A549 (cell line): ENCODE measurements at regions not wholly inside any gene's neighbourhood (a gene's known extent, or its start where the extent isn't known, plus 50 kb on each side); places are given as distances from the start of the nearest gene placed in this dataset.

ENCODE experiments used
- ATAC-seq, 2 experiments: fragments of 200-7000 bp in 1 of 2; fragments of >200 bp in 1 of 2; cut with Nextera tagmentation in 1 of 2; cut with Tn5 transposase in 1 of 2; 3 replicates each; pipeline versions ENCODE4 v1.8.0 to v1.9.1; 2018 to 2020; ENCODE audit warnings: mild to moderate bottlenecking in 1 of 2, moderate library complexity in 1 of 2
- CTCF ChIA-PET: fragments of 300-600 bp; sonication (Branson Sonifier 250); formaldehyde crosslinking; extraction: SDS; loops from one replicate; lab custom pipeline; 2021; ENCODE audit warnings: antibody characterized with exemption, inconsistent platforms; lab: Yijun Ruan, JAX
- POLR2A ChIA-PET: fragments of 350-600 bp; formaldehyde crosslinking; extraction: SDS; loops from one replicate; lab custom pipeline; 2021; ENCODE audit warnings: antibody characterized with exemption, inconsistent platforms; lab: Yijun Ruan, JAX
- DNase-seq, 2 experiments: peaks; one replicate each; pipeline versions ENCODE4 v3.0.0 to v3.0.0-alpha.2; 2011 to 2016; ENCODE audit warnings: low read depth in 1 of 2, low spot score in 1 of 2
- FAIRE-seq: peaks from 2 replicates; lab custom pipeline; 2011; peaks lifted over from hg19 to GRCh38; lab: Jason Lieb, UNC
- H3K27ac ChIP-seq, 2 experiments: fragments of >200 bp; sonication (Bioruptor Twin); formaldehyde crosslinking; 3 replicates each; pipeline ENCODE4 v1.5.1; 2016 to 2017
- H3K4me1 ChIP-seq: fragments of >200 bp; sonication (Bioruptor Twin); formaldehyde crosslinking; 3 replicates; pipeline ENCODE4 v1.6.1; 2016
- H3K4me2 ChIP-seq: fragments of >200 bp; sonication (Bioruptor Twin); formaldehyde crosslinking; 3 replicates; pipeline ENCODE4 v1.6.1; 2016
- H3K4me3 ChIP-seq: fragments of >200 bp; sonication (Bioruptor Twin); formaldehyde crosslinking; 3 replicates; pipeline ENCODE4 v1.5.1; 2016
- H3K9me3 ChIP-seq: fragments of >200 bp; sonication (Bioruptor Twin); formaldehyde crosslinking; 3 replicates; pipeline ENCODE4 v1.6.1; 2016
- CBX2 ChIP-seq: fragments of 200-600 bp; sonication (generic); IDR thresholded peaks from 2 replicates; pipeline ENCODE4 v1.6.1; 2016; ENCODE audit warnings: low read depth, mild to moderate bottlenecking, borderline replicate concordance
- CBX8 ChIP-seq: fragments of 200-600 bp; sonication (generic); IDR thresholded peaks from 2 replicates; pipeline ENCODE4 v1.6.1; 2016
- CEBPB ChIP-seq, 2 experiments: fragments of >200 bp in 1 of 2; sonication (Bioruptor Twin) in 1 of 2; formaldehyde crosslinking in 1 of 2; IDR thresholded peaks; 2 replicates each; pipeline ENCODE4 v1.6.1; 2012 to 2016
- CHD2 ChIP-seq: fragments of 150-350 bp; IDR thresholded peaks from 2 replicates; pipeline ENCODE4 v1.6.1; 2014; ENCODE audit warnings: low read length; ENCODE audit not compliant: partially characterized antibody
- EP300 ChIP-seq, 2 experiments: fragments of >200 bp; sonication (Bioruptor Twin); formaldehyde crosslinking; IDR thresholded peaks; 2 replicates in 1 of 2; 3 replicates in 1 of 2; pipeline ENCODE4 v1.6.1; 2016 to 2017
- FOSL2 ChIP-seq, 2 experiments: fragments of 450-650 bp in 1 of 2; fragments of >200 bp in 1 of 2; sonication (Bioruptor Twin) in 1 of 2; formaldehyde crosslinking; IDR thresholded peaks; 2 replicates each; pipeline versions ENCODE4 v1.5.0 to v1.6.1; 2016 to 2020; ENCODE audit warnings: mild to moderate bottlenecking in 1 of 2, moderate library complexity in 1 of 2
- GATA3 ChIP-seq: IDR thresholded peaks from 2 replicates; pipeline ENCODE4 v1.6.1; 2012; ENCODE audit warnings: borderline replicate concordance
- HDAC2 ChIP-seq: fragments of 200-600 bp; sonication (generic); IDR thresholded peaks from 2 replicates; pipeline ENCODE4 v1.6.1; 2016
- HEYL ChIP-seq: fragments of 250-450 bp; sonication (Bioruptor Pico); IDR thresholded peaks from 2 replicates; pipeline ENCODE4 v1.8.0; 2021; ENCODE audit warnings: mild to moderate bottlenecking, moderate library complexity
- JUN ChIP-seq, 2 experiments: fragments of >200 bp; sonication (Bioruptor Twin); formaldehyde crosslinking; IDR thresholded peaks; 2 replicates in 1 of 2; 3 replicates in 1 of 2; pipeline ENCODE4 v1.6.1; 2016 to 2017
- KDM5A ChIP-seq: fragments of 200-600 bp; sonication (generic); IDR thresholded peaks from 2 replicates; pipeline ENCODE4 v1.6.1; 2016; ENCODE audit warnings: antibody characterized with exemption, mild to moderate bottlenecking
- MAFK ChIP-seq: fragments of 450-650 bp; IDR thresholded peaks from 2 replicates; pipeline ENCODE4 v1.6.1; 2014; ENCODE audit not compliant: partially characterized antibody
- MYC ChIP-seq: IDR thresholded peaks from 2 replicates; pipeline ENCODE4 v1.6.1; 2012; ENCODE audit warnings: mild to moderate bottlenecking, inconsistent platforms, low read length, improper control_type of control experiment, borderline replicate concordance
- NPAS2 ChIP-seq: fragments of 250-450 bp; sonication (Bioruptor Pico); IDR thresholded peaks from 2 replicates; pipeline ENCODE4 v1.8.0; 2022; ENCODE audit warnings: mild to moderate bottlenecking, moderate library complexity, borderline replicate concordance
- PHF8 ChIP-seq: fragments of 200-600 bp; sonication (generic); IDR thresholded peaks from 2 replicates; pipeline ENCODE4 v1.6.1; 2016; ENCODE audit warnings: low read depth, mild to moderate bottlenecking, antibody characterized with exemption, moderate library complexity, borderline replicate concordance
- POLR2A ChIP-seq: IDR thresholded peaks from 2 replicates; pipeline ENCODE4 v1.6.1; 2012; ENCODE audit warnings: mild to moderate bottlenecking, low read length
- RAD21 ChIP-seq, 2 experiments: fragments of >200 bp in 1 of 2; sonication (Bioruptor Twin) in 1 of 2; formaldehyde crosslinking in 1 of 2; IDR thresholded peaks in 1 of 2; conservative IDR thresholded peaks in 1 of 2; 2 replicates in 1 of 2; 3 replicates in 1 of 2; pipeline ENCODE4 v1.6.1; 2012 to 2018; ENCODE audit warnings: inconsistent platforms in 1 of 2
- RARB ChIP-seq: fragments of 250-450 bp; sonication (Bioruptor Pico); IDR thresholded peaks from 2 replicates; pipeline ENCODE4 v1.8.0; 2021; ENCODE audit warnings: mild to moderate bottlenecking, moderate library complexity
- RCOR1 ChIP-seq: fragments of 150-350 bp; IDR thresholded peaks from 2 replicates; pipeline ENCODE4 v1.6.1; 2014; ENCODE audit warnings: antibody characterized with exemption, low read length, low read depth
- RNF2 ChIP-seq: fragments of 200-600 bp; sonication (generic); IDR thresholded peaks from 2 replicates; pipeline ENCODE4 v1.6.1; 2016; ENCODE audit warnings: low read depth, mild to moderate bottlenecking, antibody characterized with exemption, moderate library complexity, borderline replicate concordance
- TFCP2L1 ChIP-seq: fragments of 250-450 bp; sonication (Bioruptor Pico); IDR thresholded peaks from 2 replicates; pipeline ENCODE4 v1.5.0; 2021; ENCODE audit warnings: mild to moderate bottlenecking
- TP53 ChIP-seq: fragments of 250-450 bp; sonication (Bioruptor Pico); IDR thresholded peaks from 2 replicates; pipeline ENCODE4 v1.5.0; 2021; ENCODE audit warnings: mild to moderate bottlenecking, moderate library complexity
- ZSCAN20 ChIP-seq: fragments of 250-450 bp; sonication (Bioruptor Pico); IDR thresholded peaks from 2 replicates; pipeline ENCODE4 v1.8.0; 2022; ENCODE audit warnings: mild to moderate bottlenecking, moderate library complexity
- WGBS: methylation state at CpG from one replicate; pipeline ENCODE4 v1.1.6; 2017; ENCODE audit errors: missing lambda C conversion rate; 5-methylcytosine and 5-hydroxymethylcytosine counted together
- TF ChIP-seq, protein P1 (sequence below): fragments of 450-650 bp; IDR thresholded peaks from 2 replicates; pipeline ENCODE4 v1.6.1; 2014; ENCODE audit warnings: antibody characterized with exemption
- TF ChIP-seq, protein P2 (sequence below): fragments of 250-450 bp; sonication (Bioruptor Pico); IDR thresholded peaks from 2 replicates; pipeline ENCODE4 v1.5.0; 2021; ENCODE audit warnings: mild to moderate bottlenecking, moderate library complexity, borderline replicate concordance
- TF ChIP-seq, protein P3 (sequence below): IDR thresholded peaks from 2 replicates; pipeline ENCODE4 v1.6.1; 2012; ENCODE audit warnings: low read depth, borderline replicate concordance
- TF ChIP-seq, protein P4 (sequence below): fragments of >200 bp; sonication (Bioruptor Twin); formaldehyde crosslinking; IDR thresholded peaks from 2 replicates; pipeline ENCODE4 v1.6.1; 2016
- TF ChIP-seq, protein P5 (sequence below): IDR thresholded peaks from 2 replicates; pipeline ENCODE4 v1.6.1; 2012
- TF ChIP-seq, protein P6 (sequence below): fragments of 150-350 bp; IDR thresholded peaks from 2 replicates; pipeline ENCODE4 v1.6.1; 2014; ENCODE audit warnings: low read depth, mild to moderate bottlenecking, low read length

DNA sequence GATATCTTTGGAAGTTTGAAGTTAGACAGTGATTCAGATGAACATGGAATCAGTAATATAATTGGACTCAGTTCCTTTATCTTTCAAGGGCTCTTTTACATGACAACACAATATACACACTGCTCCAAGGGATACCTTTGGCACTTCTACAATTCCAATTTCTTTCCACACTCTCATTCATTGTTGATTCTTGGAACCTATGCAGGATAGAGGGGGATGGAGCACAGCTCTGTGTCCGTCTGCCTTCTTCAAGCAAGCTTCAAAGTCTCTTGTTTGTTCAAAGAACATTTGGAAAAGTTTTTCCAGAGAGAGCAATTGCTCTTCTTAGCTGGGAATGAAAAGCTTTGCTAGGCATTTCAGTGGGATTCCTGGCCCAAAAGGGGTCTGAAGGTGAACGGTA is 276.2 kb upstream of the ZEB2 start:
- ATAC-seq: no peak
- TF ChIP-seq CEBPB (IDR thresholded peaks at IDR 0.05): no peak
- TF ChIP-seq RARB (CRISPR knock-in tag): no peak
- no peak for TF ChIP-seq EP300 (IDR thresholded peaks at IDR 0.05)
- TF ChIP-seq FOSL2 (IDR thresholded peaks at IDR 0.05): no peak
- no peak for TF ChIP-seq FOSL2 (CRISPR knock-in tag; IDR thresholded peaks at IDR 0.05)
- no peak for TF ChIP-seq TFCP2L1 (CRISPR knock-in tag)
- TF ChIP-seq, protein P1, sequence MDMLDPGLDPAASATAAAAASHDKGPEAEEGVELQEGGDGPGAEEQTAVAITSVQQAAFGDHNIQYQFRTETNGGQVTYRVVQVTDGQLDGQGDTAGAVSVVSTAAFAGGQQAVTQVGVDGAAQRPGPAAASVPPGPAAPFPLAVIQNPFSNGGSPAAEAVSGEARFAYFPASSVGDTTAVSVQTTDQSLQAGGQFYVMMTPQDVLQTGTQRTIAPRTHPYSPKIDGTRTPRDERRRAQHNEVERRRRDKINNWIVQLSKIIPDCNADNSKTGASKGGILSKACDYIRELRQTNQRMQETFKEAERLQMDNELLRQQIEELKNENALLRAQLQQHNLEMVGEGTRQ: no peak
- TF ChIP-seq, protein P2, sequence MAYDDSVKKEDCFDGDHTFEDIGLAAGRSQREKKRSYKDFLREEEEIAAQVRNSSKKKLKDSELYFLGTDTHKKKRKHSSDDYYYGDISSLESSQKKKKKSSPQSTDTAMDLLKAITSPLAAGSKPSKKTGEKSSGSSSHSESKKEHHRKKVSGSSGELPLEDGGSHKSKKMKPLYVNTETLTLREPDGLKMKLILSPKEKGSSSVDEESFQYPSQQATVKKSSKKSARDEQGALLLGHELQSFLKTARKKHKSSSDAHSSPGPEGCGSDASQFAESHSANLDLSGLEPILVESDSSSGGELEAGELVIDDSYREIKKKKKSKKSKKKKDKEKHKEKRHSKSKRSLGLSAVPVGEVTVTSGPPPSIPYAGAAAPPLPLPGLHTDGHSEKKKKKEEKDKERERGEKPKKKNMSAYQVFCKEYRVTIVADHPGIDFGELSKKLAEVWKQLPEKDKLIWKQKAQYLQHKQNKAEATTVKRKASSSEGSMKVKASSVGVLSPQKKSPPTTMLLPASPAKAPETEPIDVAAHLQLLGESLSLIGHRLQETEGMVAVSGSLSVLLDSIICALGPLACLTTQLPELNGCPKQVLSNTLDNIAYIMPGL: no peak
- TF ChIP-seq, protein P3, sequence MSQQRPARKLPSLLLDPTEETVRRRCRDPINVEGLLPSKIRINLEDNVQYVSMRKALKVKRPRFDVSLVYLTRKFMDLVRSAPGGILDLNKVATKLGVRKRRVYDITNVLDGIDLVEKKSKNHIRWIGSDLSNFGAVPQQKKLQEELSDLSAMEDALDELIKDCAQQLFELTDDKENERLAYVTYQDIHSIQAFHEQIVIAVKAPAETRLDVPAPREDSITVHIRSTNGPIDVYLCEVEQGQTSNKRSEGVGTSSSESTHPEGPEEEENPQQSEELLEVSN: no peak
- TF ChIP-seq MYC: no peak
- no peak for TF ChIP-seq CBX2
- TF ChIP-seq, protein P4, sequence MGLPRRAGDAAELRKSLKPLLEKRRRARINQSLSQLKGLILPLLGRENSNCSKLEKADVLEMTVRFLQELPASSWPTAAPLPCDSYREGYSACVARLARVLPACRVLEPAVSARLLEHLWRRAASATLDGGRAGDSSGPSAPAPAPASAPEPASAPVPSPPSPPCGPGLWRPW: no peak
- TF ChIP-seq ZSCAN20 (CRISPR knock-in tag): no peak
- no peak for TF ChIP-seq RNF2
- TF ChIP-seq RAD21 (conservative IDR thresholded peaks at IDR 0.05 in 1 of 2, IDR thresholded peaks at IDR 0.05 in 1 of 2): no peak
- no peak for TF ChIP-seq CHD2
- no peak for TF ChIP-seq MAFK
- TF ChIP-seq PHF8: no peak
- TF ChIP-seq HEYL (CRISPR knock-in tag): no peak
- TF ChIP-seq, all 56 proteins: peak for 0
- 91% methylated on average over 2 of the region's 2 CpGs for WGBS
- ChIA-PET CTCF (no interaction called here), POLR2A (no interaction called here)
- no peak for DNase-seq
- no peak for FAIRE-seq
- H3K9me3 ChIP-seq: no peaks in the 10 kb centered on the region
- no peak overlapping the region for H3K4me2 ChIP-seq
- no peaks in the 10 kb centered on the region for H3K4me1 ChIP-seq
- H3K27ac ChIP-seq: no peak overlapping the region
- no peak overlapping the region for H3K4me3 ChIP-seq

DNA sequence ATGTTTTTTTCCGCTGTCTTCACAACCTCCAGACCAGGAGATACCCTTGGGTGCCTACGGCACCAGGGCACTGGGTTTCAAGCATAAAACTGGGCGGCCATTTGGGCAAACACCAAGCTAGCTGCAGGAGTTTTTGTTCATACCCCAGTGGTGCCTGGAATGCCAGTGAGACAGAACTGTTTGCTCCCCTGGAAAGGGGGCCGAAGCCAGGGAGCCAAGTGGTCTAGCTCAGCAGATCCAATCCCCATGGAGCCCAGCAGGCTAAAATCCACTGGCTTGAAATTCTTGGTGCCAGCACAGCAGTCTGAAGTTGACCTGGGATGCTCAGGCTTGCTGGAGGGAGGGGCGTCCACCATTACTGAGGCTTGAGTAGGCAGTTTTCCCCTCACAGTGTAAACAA is 265.3 kb upstream of the ZEB2 start:
- DNase-seq: no peak
- FAIRE-seq: no peak
- Histone ChIP-seq H3K27ac (no peak overlapping the region), H3K4me2 (no peak overlapping the region), H3K4me1 (no peaks in the 10 kb centered on the region), H3K9me3 (no peaks in the 10 kb centered on the region), H3K4me3 (no peak overlapping the region)
- POLR2A ChIA-PET: no interaction called here
- 79% methylated on average over 3 of the region's 5 CpGs for WGBS
- CTCF ChIA-PET: no interaction called here
- no peak for ATAC-seq
- TF ChIP-seq RNF2 (no peak), KDM5A (no peak), HDAC2 (no peak), RCOR1 (no peak), RAD21 (conservative IDR thresholded peaks at IDR 0.05 in 1 of 2, IDR thresholded peaks at IDR 0.05 in 1 of 2) (no peak), CEBPB (IDR thresholded peaks at IDR 0.05) (no peak), NPAS2 (CRISPR knock-in tag) (no peak), EP300 (IDR thresholded peaks at IDR 0.05) (no peak), POLR2A (no peak), GATA3 (no peak), JUN (IDR thresholded peaks at IDR 0.05) (no peak), TP53 (CRISPR knock-in tag) (no peak), CBX8 (no peak)
- TF ChIP-seq, protein P5, sequence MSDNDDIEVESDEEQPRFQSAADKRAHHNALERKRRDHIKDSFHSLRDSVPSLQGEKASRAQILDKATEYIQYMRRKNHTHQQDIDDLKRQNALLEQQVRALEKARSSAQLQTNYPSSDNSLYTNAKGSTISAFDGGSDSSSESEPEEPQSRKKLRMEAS: no peak
- TF ChIP-seq, protein P3: no peak
- TF ChIP-seq, protein P1: no peak
- TF ChIP-seq, protein P6, sequence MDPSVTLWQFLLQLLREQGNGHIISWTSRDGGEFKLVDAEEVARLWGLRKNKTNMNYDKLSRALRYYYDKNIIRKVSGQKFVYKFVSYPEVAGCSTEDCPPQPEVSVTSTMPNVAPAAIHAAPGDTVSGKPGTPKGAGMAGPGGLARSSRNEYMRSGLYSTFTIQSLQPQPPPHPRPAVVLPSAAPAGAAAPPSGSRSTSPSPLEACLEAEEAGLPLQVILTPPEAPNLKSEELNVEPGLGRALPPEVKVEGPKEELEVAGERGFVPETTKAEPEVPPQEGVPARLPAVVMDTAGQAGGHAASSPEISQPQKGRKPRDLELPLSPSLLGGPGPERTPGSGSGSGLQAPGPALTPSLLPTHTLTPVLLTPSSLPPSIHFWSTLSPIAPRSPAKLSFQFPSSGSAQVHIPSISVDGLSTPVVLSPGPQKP: no peak
- TF ChIP-seq, all 56 proteins: peak for 0
